D721Med (cell line): ENCODE measurements at regions not wholly inside any gene's neighbourhood (a gene's known extent, or its start where the extent isn't known, plus 50 kb on each side); places are given as distances from the start of the nearest gene placed in this dataset.

Experiments
- DNase-seq: peaks from one replicate; pipeline ENCODE4 v3.0.0; 2011; ENCODE audit warnings: low spot score; ENCODE audit not compliant: insufficient read length
- FAIRE-seq: peaks from 2 replicates; lab custom pipeline; 2011; peaks lifted over from hg19 to GRCh38; lab: Jason Lieb, UNC
- TF ChIP-seq, protein P1 (sequence below): IDR thresholded peaks from 2 replicates; pipeline ENCODE4 v1.5.1; 2012; ENCODE audit warnings: mild to moderate bottlenecking, control low read depth; ENCODE audit not compliant: insufficient read depth; ENCODE audit errors: missing control alignments

DNA sequence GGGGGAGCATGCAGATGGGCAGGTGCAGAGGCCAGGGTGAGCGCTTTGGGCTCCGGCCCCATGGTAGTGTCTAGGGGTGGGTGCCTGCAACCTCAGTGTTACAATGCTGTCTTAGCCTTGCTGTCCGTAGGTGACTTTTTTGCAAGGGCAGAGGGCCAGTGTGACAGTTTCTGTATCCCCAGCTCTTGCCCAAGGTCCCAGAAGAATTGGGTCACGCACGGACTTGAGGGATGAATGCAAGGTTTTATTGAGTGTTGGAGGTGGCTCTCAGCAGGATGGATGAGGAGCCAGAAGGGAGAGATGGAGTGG is 492.5 kb downstream of the AGTPBP1 start:
- FAIRE-seq: no peak

DNA sequence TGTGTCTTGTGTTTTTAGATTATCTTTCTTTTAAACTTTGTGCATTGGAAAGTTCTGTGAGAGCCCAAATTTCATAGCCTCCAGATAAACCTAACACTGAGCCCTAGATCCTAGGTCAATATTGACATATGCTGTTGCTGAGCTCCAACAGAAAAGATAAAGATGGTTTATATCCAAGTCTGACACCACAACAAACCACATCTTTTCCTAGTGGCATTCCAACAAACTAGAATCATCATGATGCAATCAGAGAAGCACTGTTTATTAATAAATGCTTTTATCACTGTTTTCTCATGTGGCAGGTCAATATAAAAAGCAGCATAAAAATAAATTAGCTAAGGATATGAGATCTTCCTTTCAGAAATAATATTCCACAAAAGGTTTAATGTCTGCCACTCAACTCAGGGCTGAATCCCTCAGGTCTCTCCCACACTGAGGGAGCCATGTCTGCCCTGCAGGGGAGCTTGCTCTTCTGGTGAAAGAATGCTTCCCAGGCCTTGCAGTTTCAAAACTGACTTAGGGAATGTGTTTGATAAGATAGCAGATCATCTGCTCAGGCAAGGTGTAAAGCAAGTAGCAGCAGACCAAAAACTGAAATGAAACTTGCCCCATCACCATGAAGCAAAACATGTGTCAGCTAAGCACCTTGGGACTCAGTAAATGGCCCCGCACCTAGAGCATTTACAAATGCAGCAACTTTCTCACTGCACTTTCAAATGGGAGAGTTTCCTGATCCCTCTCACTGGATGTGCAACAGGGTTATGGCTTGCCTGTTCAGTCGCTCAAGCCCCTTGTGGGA is 493.0 kb downstream of the AGTPBP1 start:
- no peak for DNase-seq
- no peak for FAIRE-seq
- TF ChIP-seq, protein P1, sequence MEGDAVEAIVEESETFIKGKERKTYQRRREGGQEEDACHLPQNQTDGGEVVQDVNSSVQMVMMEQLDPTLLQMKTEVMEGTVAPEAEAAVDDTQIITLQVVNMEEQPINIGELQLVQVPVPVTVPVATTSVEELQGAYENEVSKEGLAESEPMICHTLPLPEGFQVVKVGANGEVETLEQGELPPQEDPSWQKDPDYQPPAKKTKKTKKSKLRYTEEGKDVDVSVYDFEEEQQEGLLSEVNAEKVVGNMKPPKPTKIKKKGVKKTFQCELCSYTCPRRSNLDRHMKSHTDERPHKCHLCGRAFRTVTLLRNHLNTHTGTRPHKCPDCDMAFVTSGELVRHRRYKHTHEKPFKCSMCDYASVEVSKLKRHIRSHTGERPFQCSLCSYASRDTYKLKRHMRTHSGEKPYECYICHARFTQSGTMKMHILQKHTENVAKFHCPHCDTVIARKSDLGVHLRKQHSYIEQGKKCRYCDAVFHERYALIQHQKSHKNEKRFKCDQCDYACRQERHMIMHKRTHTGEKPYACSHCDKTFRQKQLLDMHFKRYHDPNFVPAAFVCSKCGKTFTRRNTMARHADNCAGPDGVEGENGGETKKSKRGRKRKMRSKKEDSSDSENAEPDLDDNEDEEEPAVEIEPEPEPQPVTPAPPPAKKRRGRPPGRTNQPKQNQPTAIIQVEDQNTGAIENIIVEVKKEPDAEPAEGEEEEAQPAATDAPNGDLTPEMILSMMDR: no peak

More for the DNA sequence above, 492.5 kb downstream of the AGTPBP1 start:
- DNase-seq: no peak
- TF ChIP-seq, protein P1: no peak

DNA sequence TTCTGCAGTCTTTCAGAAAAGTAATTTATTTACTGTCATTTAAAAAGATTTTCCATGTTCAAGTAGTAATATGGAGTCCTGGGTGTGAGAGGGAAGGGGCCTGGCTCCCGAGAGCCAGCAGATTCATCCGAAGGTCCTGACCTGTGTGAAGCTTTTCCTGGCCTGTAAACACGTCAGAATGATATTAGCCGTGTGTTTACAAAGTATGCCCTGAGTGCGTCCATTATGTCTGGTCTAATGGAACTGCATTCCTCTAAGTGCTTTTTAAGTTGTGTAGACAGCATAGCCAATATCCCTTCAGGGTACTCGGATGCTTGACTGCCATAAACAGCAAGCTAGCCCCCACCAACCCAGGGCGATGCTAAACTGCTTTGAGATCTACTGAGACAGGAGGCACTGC is 495.2 kb downstream of the AGTPBP1 start:
- DNase-seq: no peak
- TF ChIP-seq, protein P1: no peak
- no peak for FAIRE-seq

DNA sequence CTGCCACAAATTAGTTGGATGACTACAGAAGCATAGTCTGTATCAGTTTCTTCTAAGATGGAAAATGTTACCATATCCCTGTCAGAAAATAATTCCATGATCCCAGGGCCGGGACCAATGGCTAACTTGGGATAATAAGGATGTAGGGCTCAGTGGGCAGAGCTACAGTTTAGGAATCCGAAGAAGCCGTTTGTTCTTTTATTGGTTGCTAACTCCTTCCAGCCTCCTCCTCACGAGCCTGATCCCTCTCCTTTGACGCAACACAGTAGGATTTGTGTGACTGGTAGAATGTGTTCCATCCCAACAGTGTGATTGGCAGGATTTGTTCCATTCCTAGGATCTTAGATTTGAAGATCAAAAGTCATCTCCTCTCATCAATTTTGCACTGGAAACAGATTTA is 496.9 kb downstream of the AGTPBP1 start:
- DNase-seq (no peak), FAIRE-seq (no peak)
- TF ChIP-seq, protein P1: no peak

DNA sequence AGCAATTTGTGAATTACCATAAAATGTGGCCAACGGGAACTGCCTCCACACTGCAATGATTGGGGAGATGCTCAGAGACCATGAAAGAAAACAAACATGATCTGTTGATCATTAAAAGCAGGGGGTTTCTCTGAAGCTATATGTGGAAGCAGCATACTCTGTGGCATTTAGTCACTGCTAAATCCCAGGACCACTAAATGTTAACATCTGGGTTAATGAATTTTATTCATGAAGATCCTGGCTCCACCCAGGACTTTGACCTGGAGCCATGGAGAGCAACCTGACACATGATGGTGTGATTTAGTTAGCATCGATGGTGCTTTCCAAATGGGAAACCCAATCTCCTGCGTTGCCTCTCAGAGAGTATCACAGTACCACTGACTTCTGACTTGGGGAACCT is 497.8 kb downstream of the AGTPBP1 start:
- no peak for DNase-seq
- TF ChIP-seq, protein P1: no peak
- FAIRE-seq: no peak

DNA sequence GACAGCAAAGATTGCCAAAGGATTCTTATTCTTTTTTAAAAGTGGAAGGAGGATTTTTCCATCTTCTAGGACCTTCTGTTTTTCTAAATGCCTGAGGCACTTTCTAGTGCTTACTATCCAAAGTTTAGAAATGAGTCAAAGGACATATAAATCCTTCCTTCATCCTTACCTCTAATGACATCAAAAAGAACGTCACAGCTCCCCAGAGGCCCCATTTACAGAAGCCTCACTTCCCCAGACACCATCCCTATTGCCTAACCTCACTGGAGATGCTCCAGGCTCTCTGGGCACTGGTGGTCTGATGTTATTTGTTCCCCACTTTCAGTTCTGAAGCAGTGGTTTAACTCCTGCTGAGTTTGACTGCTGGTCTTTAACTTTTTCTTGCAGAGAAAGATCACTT is 504.3 kb downstream of the AGTPBP1 start:
- no peak for FAIRE-seq

DNA sequence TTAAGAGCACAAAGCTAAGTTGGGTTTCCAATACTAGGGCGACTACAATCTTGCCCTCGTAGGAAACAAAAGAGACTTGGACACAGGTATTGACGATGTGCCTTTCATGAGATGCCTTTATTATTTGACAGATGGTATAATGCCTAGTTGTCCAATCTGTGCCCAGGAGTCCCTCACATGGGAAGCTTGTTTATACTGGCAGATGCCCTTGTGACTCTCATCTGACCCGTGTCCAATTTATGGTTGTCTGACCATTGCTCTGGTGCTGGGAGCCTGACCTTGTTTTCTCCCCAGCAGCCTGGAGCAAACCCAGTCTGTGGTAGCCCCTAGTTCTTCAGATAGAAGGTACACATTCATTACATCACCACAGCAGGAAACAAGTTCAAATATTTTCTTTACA is 511.7 kb downstream of the AGTPBP1 start:
- FAIRE-seq (no peak), DNase-seq (no peak)
- TF ChIP-seq, protein P1: no peak

More for the DNA sequence above, 504.3 kb downstream of the AGTPBP1 start:
- TF ChIP-seq, protein P1: no peak
- no peak for DNase-seq
